Smooth muscle cell (in vitro differentiated cells): ENCODE measurements at regions not wholly inside any gene's neighbourhood (a gene's known extent, or its start where the extent isn't known, plus 50 kb on each side); places are given as distances from the start of the nearest gene placed in this dataset.
A peak's percentile ranks its signal among the peaks of the same experiment; 100 is the strongest.

ENCODE experiments used
- DNase-seq: peaks from one replicate; lab custom pipeline; 2025; ENCODE audit not compliant: unreplicated experiment; lab: John Stamatoyannopoulos, UW
- H2AFZ ChIP-seq: fragments of 200-600 bp; sonication (generic); 2 replicates; pipeline ENCODE4 v1.6.0; 2016; ENCODE audit warnings: antibody characterized with exemption, low read depth, mild to moderate bottlenecking
- H3F3A ChIP-seq: fragments of 200-600 bp; sonication (generic); 2 replicates; pipeline ENCODE4 v1.6.0; 2017; ENCODE audit warnings: antibody characterized with exemption, low read depth
- H3K27ac ChIP-seq: fragments of 200-600 bp; sonication (generic); 2 replicates; pipeline ENCODE4 v1.5.1; 2016; ENCODE audit warnings: low read depth, mild to moderate bottlenecking
- H3K27me3 ChIP-seq: fragments of 200-600 bp; sonication (generic); 2 replicates; pipeline ENCODE4 v1.6.1; 2016; ENCODE audit warnings: low read depth, mild to moderate bottlenecking
- H3K36me3 ChIP-seq: fragments of 200-600 bp; sonication (generic); 2 replicates; pipeline ENCODE4 v1.5.1; 2016; ENCODE audit warnings: low read depth
- H3K4me1 ChIP-seq: fragments of 200-600 bp; sonication (generic); 2 replicates; pipeline ENCODE4 v1.5.1; 2016; ENCODE audit warnings: low read depth
- H3K4me2 ChIP-seq: fragments of 200-600 bp; sonication (generic); 2 replicates; pipeline ENCODE4 v1.6.0; 2016; ENCODE audit warnings: mild to moderate bottlenecking
- H3K4me3 ChIP-seq: fragments of 200-600 bp; sonication (generic); 2 replicates; pipeline ENCODE4 v1.5.1; 2016; ENCODE audit warnings: mild to moderate bottlenecking
- H3K79me2 ChIP-seq: fragments of 200-600 bp; sonication (generic); 2 replicates; pipeline ENCODE4 v1.6.0; 2016; ENCODE audit warnings: low read depth, mild to moderate bottlenecking
- H3K9ac ChIP-seq: fragments of 200-600 bp; sonication (generic); 2 replicates; pipeline ENCODE4 v1.6.0; 2016; ENCODE audit warnings: low read depth
- H3K9me3 ChIP-seq: fragments of 200-600 bp; sonication (generic); replicated peaks from 2 replicates; pipeline ENCODE4 v1.5.1; 2016; ENCODE audit warnings: low read depth
- H4K20me1 ChIP-seq: fragments of 200-600 bp; sonication (generic); 2 replicates; pipeline ENCODE4 v1.6.0; 2016; ENCODE audit warnings: low read depth
- CTCF ChIP-seq: fragments of 200-600 bp; sonication (generic); IDR thresholded peaks from 2 replicates; pipeline ENCODE4 v1.5.1; 2017; ENCODE audit warnings: borderline replicate concordance, mild to moderate bottlenecking, antibody characterized with exemption; ENCODE audit not compliant: insufficient read depth, poor library complexity, severe bottlenecking
- WGBS: methylation state at CpG from one replicate; pipeline ENCODE4 v1.1.7; 2016; ENCODE audit warnings: low lambda C conversion rate; 5-methylcytosine and 5-hydroxymethylcytosine counted together

GRCh38 chr12:39205969-39206368 lies 237.0 kb downstream of the KIF21A start:
- no peak for TF ChIP-seq CTCF
- Histone ChIP-seq H2AFZ (no peak overlapping the region), H3K9me3 (peaks cover 6% of the 10 kb centered on the region), H3K4me1 (no peaks in the 10 kb centered on the region), H3K27me3 (no peaks in the 10 kb centered on the region), H3F3A (no peaks in the 10 kb centered on the region), H3K4me3 (no peak overlapping the region), H4K20me1 (no peaks in the 10 kb centered on the region), H3K27ac (no peak overlapping the region), H3K79me2 (no peaks in the 10 kb centered on the region), H3K4me2 (no peak overlapping the region), H3K9ac (no peak overlapping the region), H3K36me3 (no peaks in the 10 kb centered on the region)
- 89% methylated on average over 4 of the region's 4 CpGs for WGBS
- no peak for DNase-seq

- Histone ChIP-seq H2AFZ (peak overlapping the region; percentile 85), H3F3A (no peaks in the 10 kb centered on the region), H3K9me3 (no peaks in the 10 kb centered on the region), H3K36me3 (no peaks in the 10 kb centered on the region), H3K4me2 (peak overlapping the region; percentile 82), H3K4me1 (peaks cover 3% of the 10 kb centered on the region), H3K27me3 (no peaks in the 10 kb centered on the region), H3K27ac (peak overlapping the region; percentile 89), H3K4me3 (peak overlapping the region; percentile 25), H3K9ac (peak overlapping the region; percentile 28), H3K79me2 (no peaks in the 10 kb centered on the region), H4K20me1 (no peaks in the 10 kb centered on the region)
- TF ChIP-seq CTCF = no peak
- WGBS = 22% methylated on average over 4 of the region's 4 CpGs
- no peak for DNase-seq
These were observed 243.6 kb downstream of the KIF21A start for GRCh38 chr12:39199351-39199750.

GRCh38 chr12:39188689-39189088 lies 254.2 kb downstream of the KIF21A start:
- Histone ChIP-seq H3K4me1 (no peaks in the 10 kb centered on the region), H3K9me3 (no peaks in the 10 kb centered on the region), H3F3A (no peaks in the 10 kb centered on the region), H3K4me3 (no peak overlapping the region), H3K36me3 (no peaks in the 10 kb centered on the region), H3K79me2 (no peaks in the 10 kb centered on the region), H3K27ac (no peak overlapping the region), H3K27me3 (no peaks in the 10 kb centered on the region), H3K4me2 (no peak overlapping the region), H2AFZ (no peak overlapping the region), H4K20me1 (no peaks in the 10 kb centered on the region), H3K9ac (no peak overlapping the region)
- no peak for TF ChIP-seq CTCF
- WGBS = 94% methylated on average over 5 of the region's 5 CpGs
- DNase-seq = no peak

GRCh38 chr12:39186744-39187143 lies 256.2 kb downstream of the KIF21A start:
- no peak for DNase-seq
- 92% methylated on average over 11 of the region's 11 CpGs for WGBS
- H3K9ac ChIP-seq = no peak overlapping the region
- TF ChIP-seq CTCF = no peak
- no peaks in the 10 kb centered on the region for H3K27me3 ChIP-seq
- H3F3A ChIP-seq = no peaks in the 10 kb centered on the region
- H3K4me1 ChIP-seq = no peaks in the 10 kb centered on the region
- H3K27ac ChIP-seq = no peak overlapping the region
- H3K4me3 ChIP-seq = no peak overlapping the region
- no peak overlapping the region for H3K4me2 ChIP-seq
- no peaks in the 10 kb centered on the region for H4K20me1 ChIP-seq
- H2AFZ ChIP-seq = no peak overlapping the region
- H3K79me2 ChIP-seq = no peaks in the 10 kb centered on the region
- H3K36me3 ChIP-seq = no peaks in the 10 kb centered on the region
- H3K9me3 ChIP-seq = no peaks in the 10 kb centered on the region
